ENCODE measurements at regions not wholly inside any gene's neighbourhood (a gene's known extent, or its start where the extent isn't known, plus 50 kb on each side); places are given as distances from the start of the nearest gene placed in this dataset.

DNA sequence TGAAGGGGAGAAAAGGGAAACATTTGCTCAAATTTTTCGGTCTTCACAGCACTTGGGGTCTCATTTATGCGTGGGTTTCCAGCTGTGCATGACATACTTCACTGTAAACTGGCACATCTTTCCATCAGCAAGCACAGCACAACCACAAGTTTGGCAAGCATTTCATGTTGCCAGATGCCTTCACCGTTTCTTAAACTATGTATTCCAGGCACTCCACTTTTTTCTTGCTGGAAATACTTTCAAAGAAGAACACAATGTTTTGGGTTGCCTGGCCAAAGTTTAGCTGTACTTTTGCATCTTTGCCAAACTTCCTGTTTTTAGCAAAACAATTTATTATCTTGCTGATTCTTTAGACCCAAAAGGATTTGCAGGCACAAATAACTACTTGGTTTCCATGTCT is 194.6 kb upstream of the MEIS1 start:
- no peak for TF ChIP-seq POLR2A (IDR thresholded peaks at IDR 0.05)
- TF ChIP-seq, protein P1, sequence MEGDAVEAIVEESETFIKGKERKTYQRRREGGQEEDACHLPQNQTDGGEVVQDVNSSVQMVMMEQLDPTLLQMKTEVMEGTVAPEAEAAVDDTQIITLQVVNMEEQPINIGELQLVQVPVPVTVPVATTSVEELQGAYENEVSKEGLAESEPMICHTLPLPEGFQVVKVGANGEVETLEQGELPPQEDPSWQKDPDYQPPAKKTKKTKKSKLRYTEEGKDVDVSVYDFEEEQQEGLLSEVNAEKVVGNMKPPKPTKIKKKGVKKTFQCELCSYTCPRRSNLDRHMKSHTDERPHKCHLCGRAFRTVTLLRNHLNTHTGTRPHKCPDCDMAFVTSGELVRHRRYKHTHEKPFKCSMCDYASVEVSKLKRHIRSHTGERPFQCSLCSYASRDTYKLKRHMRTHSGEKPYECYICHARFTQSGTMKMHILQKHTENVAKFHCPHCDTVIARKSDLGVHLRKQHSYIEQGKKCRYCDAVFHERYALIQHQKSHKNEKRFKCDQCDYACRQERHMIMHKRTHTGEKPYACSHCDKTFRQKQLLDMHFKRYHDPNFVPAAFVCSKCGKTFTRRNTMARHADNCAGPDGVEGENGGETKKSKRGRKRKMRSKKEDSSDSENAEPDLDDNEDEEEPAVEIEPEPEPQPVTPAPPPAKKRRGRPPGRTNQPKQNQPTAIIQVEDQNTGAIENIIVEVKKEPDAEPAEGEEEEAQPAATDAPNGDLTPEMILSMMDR (IDR thresholded peaks at IDR 0.05): no peak
